ENCODE measurements at regions not wholly inside any gene's neighbourhood (a gene's known extent, or its start where the extent isn't known, plus 50 kb on each side); places are given as distances from the start of the nearest gene placed in this dataset.

GRCh38 chr9:86773422-86773945, 173.8 kb downstream of the GAS1 start:
- TF ChIP-seq CTCF (IDR thresholded peaks at IDR 0.05; ENCODE audit: low read depth, low read length) = no peak
- TF ChIP-seq EZH2phosphoT487 (IDR thresholded peaks at IDR 0.05; ENCODE audit: low read depth) = no peak
